GM19455 (cell line): ENCODE measurements at regions not wholly inside any gene's neighbourhood (a gene's known extent, or its start where the extent isn't known, plus 50 kb on each side); places are given as distances from the start of the nearest gene placed in this dataset.

Experiments
- ATAC-seq: cut with Tn5 transposase; IDR thresholded peaks from one replicate; pipeline ENCODE4 v1.9.1; 2021; ENCODE audit not compliant: unreplicated experiment

GRCh38 chr2:217631115-217631514 is 371.7 kb downstream of the TNS1 start:
- no peak for ATAC-seq

- ATAC-seq: no peak
These were observed 373.4 kb downstream of the TNS1 start for GRCh38 chr2:217629347-217629746.

- ATAC-seq: no peak
These were observed 374.7 kb downstream of the TNS1 start for GRCh38 chr2:217628061-217628460.

DNA sequence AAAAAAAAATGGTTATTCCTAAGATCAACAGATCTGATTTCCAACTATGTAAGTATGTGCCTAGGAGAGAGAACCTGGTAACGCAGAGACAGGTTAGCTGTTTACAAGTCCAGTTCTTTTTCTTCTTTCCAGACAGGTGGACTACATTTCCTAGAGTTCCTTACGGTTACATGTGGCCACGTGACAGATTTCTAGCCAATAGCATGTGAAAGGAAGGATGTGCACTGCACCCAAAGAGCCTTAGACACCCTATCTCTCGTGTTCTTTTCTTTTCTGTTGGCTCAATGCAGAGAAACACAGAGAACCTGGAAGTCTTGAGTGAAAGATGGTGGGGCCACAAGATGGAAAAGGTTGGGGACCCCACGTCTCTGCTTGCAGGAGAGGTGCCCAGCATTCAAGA is 375.9 kb downstream of the TNS1 start:
- no peak for ATAC-seq

- ATAC-seq: no peak
These were observed 377.1 kb downstream of the TNS1 start for GRCh38 chr2:217625557-217626169.

GRCh38 chr2:217623281-217623912 is 379.4 kb downstream of the TNS1 start:
- ATAC-seq: no peak

- no peak for ATAC-seq
These were observed 380.4 kb downstream of the TNS1 start for GRCh38 chr2:217622205-217623060.

GRCh38 chr2:217621391-217621801 is 381.4 kb downstream of the TNS1 start:
- ATAC-seq: no peak

- no peak for ATAC-seq
These were observed 384.1 kb downstream of the TNS1 start for GRCh38 chr2:217618744-217619143.

- no peak for ATAC-seq
These were observed 385.2 kb downstream of the TNS1 start for GRCh38 chr2:217617616-217618022.

- ATAC-seq: no peak
These were observed 385.9 kb downstream of the TNS1 start for GRCh38 chr2:217616936-217617335.

- ATAC-seq: no peak
These were observed 387.6 kb downstream of the TNS1 start for GRCh38 chr2:217615171-217615570.

GRCh38 chr2:217614498-217614897 is 388.3 kb downstream of the TNS1 start:
- ATAC-seq: no peak

DNA sequence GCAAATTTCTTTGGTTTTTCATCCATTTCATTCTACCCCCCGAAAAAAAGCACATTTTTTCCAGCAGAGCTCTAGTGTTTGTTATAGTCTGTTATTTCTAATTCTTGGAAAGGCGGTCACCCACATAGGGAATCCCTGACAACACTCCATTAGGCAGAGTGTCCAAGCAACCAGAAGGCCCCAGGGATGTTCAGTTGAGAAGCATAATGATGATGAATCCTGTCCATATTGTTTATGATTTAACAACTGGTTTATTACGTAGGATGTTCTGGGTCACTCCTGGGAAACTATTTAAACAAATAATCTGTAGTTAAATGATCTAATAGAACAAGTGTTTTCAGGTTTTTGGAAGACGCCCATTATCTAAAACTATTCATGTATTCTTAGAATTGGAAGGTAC is 388.7 kb downstream of the TNS1 start:
- no peak for ATAC-seq

- ATAC-seq: no peak
These were observed 389.9 kb downstream of the TNS1 start for GRCh38 chr2:217612920-217613319.

- ATAC-seq: no peak
These were observed 390.6 kb downstream of the TNS1 start for GRCh38 chr2:217612211-217612610.

DNA sequence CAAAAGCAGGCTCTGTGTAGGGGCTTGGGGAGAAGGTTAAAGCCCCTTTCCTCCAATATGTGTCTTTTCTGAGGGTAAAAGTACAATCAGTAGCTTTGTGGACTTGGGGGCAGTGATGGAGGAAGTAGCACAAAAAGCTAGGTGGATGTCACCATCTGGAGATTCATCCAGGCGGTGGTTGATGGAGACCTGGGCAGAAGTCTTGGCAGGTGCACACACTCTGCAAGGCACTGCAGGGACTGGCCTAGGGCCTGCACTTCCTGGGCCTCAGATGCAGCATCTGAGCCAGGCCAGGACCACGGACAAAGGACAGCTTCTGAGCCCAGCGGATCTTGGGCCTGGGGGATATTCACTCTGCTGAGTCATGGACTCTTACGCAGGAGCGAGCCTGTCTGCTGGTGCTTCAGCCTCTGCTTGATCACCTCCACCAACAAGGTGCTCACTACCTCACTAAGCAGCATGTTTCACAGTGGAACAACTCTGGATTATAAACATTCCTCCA is 391.1 kb downstream of the TNS1 start:
- no peak for ATAC-seq

DNA sequence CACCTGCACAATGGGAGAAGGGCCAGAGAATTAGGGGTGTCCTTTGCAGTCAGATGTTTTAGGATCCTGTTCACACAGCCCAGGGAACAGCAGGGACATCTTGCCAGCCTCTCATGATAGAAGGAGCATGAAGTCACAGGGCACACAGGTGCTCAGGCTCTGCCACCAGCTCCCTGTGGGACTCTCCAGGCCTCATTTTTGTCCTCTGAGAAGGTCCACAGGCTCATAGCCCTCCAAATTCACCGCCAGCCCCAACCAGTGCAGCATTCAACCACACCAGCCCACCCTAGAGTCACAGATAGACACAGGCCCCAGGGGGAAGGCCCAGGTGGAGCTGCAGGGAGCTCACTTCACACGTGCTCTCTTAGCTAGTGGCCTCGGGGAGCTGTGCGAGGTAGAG is 391.7 kb downstream of the TNS1 start:
- ATAC-seq: no peak

DNA sequence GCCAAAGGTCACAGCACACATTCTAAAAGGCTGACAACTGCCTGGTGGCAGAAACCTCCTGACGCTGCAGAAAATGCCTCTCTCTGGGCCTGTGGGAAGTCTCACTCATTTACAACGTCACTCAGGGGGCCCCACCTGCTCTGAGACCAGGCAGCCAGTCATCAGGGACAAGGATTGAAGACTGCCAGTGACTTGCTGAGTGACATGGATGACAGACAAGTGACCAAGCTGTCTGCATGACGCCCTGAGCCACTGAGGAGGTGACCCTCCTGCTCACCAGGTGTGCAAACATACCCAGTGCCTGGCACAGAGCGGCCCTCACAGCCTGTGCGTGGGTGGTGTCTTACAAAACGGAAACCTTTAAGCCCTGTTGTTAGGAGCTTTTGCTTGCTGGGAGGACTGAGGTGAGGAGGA is 392.4 kb downstream of the TNS1 start:
- ATAC-seq: no peak

DNA sequence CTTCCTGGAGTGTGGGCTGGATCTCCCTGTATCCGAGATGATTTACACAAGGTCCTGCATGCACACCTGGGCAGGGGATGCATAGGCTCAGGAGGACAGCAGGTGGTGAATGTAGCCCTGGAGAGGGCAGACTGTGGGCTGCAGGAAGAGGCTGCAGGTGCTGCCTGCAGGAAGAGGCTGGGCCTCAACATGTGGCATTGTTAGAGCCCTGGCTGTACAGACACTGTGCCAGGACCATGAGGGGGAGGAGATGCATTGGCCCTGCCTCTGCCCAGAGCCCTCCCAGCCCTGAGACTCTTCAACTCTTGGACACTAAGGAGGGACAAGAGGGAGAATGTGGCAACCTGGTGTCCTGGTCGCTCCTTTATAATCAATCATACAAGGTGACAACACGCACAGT is 392.8 kb downstream of the TNS1 start:
- no peak for ATAC-seq

GRCh38 chr2:217606296-217606695 is 396.5 kb downstream of the TNS1 start:
- no peak for ATAC-seq
